ENCODE measurements at regions not wholly inside any gene's neighbourhood (a gene's known extent, or its start where the extent isn't known, plus 50 kb on each side); places are given as distances from the start of the nearest gene placed in this dataset.

GRCh38 chr21:27564684-27565301, 597.9 kb upstream of the ADAMTS5 start:
- peak in 5 of 6 experiments; percentile 31 to 60 (median 45) for TF ChIP-seq CTCF (IDR thresholded peaks at IDR 0.05)
- no peak for TF ChIP-seq POLR2A (IDR thresholded peaks at IDR 0.05)
